HG03025 (cell line): ENCODE measurements at regions not wholly inside any gene's neighbourhood (a gene's known extent, or its start where the extent isn't known, plus 50 kb on each side); places are given as distances from the start of the nearest gene placed in this dataset.
"Not testable (repeated sequence)": the region's sequence is repeated elsewhere in the genome, so short reads cannot be mapped to it uniquely, and the experiment has no call there.

Experiments
- ATAC-seq: cut with Tn5 transposase; IDR thresholded peaks from one replicate; pipeline ENCODE4 v1.9.1; 2021; ENCODE audit warnings: mild to moderate bottlenecking, moderate library complexity; ENCODE audit not compliant: unreplicated experiment, low FRiP score

DNA sequence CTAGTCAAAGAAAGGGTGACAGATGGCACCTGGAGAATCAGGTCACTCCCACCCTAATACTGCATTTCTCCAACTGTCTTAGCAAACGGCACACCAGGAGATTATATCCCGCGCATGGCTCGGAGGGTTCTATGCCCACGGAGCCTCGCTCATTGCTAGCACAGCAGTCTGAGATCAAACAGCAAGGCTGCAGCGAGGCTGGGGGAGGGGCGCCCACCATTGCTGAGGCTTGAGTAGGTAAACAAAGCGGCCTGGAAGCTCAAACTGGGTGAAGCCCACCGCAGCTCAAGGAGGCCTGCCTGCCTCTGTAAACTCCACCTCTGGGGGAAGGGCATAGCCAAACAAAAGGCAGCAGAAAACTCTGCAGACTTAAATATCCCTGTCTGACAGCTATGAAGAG, 268.1 kb upstream of the GRM3 start:
- ATAC-seq = not testable (repeated sequence)

DNA sequence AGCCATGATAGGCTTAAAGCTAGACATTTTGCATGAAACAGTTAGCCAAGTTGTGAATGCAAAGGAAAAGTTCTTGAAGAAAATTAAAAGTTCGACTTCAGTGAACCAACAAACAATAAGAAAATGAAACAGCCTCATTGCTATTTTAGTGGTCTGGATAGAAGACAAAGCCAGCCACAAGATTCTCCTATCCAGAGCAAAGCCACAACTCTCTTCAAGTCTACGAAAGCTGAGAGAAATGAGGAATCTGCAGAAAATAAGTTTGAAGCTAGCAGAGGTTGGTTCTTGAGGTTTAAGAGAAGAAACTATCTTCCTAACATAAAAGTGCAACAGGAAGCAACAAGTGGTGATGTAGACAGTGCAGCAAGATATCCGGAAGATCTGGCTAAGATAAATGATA, 271.4 kb upstream of the GRM3 start:
- no peak for ATAC-seq

DNA sequence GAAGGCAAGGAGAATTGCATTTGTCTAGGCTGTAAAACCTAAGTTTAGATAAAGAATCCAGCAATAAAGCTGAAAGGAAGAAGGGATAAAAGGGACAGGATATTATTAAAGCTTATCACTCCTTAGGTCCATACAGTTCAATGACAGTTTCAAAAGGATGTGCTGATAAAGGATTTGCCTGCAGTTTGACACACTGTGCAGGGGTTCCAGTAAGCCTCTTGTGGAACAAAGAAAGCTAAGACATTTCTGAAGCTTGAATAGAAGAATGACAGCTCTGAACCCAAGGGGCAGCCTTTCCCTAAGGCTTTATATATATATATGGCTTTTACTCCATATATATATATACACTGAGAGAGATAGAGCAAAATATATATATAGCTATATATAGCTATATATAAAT, 276.8 kb upstream of the GRM3 start:
- ATAC-seq = no peak

DNA sequence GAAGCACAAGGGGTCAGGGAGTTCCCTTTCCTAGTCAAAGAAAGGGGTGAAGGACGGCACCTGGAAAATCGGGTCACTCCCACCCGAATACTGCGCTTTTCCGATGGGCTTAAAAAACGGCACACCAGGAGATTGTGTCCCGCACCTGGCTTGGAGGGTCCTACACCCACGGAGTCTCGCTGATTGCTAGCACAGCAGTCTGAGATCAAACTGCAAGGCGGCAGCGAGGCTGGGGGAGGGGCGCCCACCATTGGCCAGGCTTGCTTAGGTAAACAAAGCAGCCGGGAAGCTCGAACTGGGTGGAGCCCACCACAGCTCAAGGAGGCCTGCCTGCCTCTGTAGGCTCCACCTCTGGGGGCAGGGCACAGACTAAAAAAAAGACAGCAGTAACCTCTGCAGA, 303.3 kb upstream of the GRM3 start:
- not testable (repeated sequence) for ATAC-seq

DNA sequence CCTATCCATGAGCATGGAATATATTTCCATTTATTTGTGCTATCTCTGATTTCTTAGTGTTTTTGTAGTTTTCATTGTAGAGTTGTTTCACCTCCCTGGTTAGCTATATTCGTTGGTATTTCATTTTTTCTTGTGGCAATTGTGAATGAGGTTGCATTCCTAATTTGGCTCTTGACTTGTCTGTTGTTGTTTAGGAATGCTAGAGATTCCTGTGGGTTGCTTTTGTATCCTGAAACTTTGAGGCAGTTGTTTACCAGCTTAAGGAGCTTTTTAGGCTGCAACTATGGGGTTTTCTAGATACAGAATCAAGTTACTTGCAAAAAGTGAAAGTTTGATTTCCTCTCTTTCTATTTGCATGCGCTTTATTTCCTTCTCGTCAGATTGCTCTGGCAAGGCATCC, 304.7 kb upstream of the GRM3 start:
- no peak for ATAC-seq

DNA sequence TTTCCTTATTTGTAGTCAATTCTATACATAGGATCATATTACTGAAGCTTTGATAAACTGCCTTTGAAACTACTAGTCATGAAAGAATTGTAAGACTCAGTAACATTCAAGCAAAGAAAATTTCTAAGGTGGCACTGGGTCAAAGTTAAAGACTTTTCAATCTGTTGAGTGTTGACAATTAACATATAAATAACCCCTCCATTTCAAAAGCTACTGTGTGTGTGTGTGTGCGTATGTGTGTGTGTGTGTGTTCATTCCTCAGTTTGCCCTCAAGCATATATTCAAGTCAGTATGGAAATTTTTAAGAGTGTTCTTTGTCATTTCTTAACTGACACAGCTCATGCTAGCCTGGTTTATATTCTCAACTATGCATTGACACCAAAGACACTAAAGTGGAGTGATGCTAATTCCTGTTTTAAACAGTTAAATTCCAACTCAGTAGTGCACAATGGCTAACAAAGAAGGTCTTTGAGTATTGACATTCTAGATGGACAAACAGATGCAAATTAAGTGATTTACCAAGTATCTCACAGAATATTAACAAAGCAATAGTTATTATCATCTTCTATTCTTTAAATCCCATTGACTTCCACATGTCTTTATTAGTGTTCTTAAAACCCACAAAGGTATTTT, 314.8 kb upstream of the GRM3 start:
- ATAC-seq = no peak

DNA sequence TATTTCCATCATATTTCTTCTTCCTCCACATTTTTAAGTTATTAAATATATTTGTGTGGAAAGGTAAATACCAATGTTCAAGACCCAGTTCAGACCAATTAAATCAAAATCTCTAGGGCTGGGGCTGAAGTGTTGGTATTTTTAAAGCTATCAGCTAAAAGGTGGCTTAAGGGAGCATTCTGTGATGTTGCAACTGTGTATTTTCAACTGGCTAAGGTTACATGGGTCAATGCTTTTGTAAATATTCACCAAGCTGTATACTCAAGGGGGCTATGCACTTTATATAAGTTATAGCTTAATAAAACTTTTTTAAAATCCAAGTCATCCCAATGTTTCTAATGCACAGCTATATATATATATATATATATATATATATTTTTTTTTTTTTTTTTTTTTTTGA, 316.9 kb upstream of the GRM3 start:
- no peak for ATAC-seq

DNA sequence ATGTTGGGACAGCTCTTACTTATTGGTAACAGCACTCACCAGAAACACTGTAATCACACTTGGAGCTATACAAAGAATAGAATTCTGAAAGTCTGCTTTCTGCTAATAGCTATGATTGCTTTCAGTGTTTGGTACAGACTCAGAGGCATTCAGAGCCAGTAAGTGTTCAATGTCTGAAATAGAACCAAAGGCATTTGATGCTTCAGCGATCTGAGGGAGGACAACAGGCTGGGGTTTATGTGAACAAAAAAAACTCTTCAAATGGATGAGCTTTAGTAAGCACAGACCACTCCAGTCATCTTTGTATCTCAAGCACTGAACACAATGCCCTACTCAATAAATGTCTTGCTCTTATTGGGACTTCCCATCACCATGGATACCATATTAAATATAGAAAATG, 322.8 kb upstream of the GRM3 start:
- ATAC-seq = no peak

DNA sequence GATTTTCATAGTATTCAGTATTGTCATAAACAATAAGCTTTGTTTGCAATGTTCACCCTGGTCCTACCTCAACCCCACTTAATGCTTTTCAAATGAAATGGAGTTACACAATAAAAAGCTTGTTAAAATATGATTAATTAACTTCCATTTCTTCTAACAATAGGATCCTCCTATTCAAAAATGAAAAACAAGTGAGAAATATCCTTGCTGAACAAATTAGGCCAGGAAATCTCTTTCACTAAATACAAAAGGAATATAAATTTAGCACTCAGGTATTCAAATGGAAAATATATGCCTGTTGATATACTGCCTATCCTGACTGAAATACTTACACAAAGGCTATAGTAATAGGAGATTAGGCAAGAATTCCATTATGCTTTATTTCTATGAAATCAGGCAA, 323.4 kb upstream of the GRM3 start:
- ATAC-seq = no peak

DNA sequence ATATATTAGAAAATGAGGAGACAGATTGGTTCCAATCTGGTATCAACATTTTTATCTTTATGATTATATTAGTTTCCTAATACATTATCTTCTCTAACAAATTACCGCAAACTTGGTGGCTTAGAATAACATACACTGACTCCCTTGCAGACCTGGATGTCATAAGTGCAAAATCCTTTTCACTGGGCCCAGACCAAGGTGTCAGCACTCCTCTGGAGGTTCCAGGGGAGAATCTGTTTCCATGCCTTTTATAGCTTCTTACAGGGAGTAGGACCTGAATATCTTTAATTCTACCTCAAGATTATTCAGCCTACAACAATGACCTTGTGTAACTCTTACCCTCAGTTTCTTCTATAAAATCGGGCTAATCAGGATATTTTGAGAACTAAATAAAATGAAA, 329.9 kb upstream of the GRM3 start:
- ATAC-seq = no peak

DNA sequence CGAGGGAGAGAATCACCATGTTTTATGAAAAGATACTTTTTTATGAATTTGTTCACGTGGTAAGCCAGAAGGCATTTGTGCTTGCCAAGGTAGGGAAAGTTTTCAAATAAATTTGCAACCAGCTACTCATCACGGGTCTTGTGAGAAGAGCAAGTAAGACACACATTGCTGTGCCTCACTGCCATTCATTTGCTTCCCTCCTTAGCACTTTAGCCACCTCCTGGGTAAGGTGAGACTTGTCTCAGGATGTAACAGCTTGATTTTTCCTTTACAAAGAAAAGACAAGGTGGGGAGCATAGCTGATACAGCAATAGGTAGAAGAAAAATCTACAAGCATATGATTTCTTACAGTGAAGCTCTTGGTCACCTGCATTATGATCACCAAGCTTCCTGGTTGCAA, 342.4 kb upstream of the GRM3 start:
- no peak for ATAC-seq

DNA sequence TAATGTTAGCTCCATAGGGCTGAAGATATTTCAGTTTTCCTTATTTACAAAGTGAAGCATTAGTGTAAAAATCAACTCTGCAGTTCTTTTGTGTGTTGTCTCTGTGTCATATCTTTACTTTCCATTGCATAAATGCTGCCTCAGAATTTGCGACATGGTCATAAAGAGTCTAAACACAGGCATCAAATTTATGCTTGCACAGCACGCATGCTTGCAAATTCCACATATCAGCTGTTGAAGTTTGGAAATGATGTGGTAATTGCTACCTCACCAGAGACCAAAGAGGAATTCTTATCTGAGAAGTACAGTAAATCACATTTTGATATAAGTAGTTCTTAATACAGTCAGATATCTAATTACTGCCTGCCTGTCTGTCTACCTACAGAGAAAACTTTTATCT, 348.2 kb upstream of the GRM3 start:
- no peak for ATAC-seq

DNA sequence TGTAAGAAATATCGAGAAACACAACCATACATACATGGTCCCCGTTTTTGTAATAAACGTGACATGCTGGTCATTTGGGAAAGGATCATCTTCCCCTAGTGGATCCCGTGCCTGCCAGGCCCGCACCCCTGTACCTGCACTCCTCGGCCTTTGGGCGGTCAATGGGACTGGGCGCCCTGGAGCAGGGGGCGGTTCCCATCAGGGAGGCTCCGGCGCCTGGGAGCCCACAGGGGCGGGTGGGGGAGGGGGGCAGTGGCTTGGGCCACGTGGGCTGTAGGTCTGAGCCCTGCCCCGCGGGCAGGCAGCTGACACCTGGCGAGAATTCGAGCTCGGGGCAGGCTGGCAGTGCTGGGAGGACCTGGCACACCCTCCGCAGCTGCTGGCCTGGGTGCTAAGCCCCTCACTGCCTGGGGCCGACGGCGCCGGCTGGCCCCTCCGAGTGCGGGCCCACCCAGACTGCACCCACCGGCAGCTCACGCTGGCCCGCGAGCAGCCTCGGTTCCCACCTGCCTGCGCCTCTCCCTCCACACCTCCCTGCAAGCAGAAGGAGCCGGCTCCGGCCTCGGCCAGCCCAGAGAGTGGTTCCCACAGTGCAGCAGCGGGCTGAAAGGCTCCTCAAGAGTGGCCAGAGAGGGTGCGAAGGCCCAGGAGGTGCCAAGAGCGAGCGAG, 361.6 kb upstream of the GRM3 start:
- no peak for ATAC-seq

DNA sequence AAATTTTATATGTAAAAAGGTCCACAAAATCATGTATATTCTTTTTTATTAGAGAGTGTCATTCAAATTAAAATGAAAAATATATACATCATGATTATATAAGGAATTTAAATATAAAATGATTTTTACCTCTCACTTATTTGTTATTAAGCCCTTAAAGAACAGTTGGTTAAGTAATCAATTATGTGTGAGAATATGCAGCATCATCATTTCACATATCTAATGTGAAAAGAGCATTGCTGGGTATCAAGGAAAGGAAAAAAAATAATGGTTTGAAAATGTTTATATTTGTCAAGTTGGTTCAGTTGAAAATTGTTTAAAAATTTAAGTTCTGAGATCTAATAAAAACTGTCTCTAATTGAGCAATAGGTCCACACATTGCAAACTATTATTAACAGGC, 363.6 kb upstream of the GRM3 start:
- no peak for ATAC-seq

DNA sequence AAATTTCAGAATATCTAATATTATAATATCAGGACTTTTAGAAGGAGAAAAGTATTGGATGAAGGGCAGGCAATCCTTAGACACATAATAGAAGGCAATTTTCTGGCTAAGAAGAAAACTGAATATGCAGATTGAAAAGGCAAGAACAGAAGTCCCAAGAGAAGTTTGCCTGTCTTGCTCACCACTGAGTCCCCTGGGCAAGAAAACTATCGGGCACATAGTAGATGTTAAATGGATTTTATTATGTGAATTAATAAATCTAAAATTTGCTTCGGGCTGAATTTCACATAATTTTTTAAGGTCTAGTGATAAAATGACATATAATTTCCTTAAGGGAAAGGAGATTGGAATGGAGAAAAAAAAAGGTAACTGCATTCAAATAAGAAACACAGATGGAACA, 380.9 kb upstream of the GRM3 start:
- no peak for ATAC-seq

DNA sequence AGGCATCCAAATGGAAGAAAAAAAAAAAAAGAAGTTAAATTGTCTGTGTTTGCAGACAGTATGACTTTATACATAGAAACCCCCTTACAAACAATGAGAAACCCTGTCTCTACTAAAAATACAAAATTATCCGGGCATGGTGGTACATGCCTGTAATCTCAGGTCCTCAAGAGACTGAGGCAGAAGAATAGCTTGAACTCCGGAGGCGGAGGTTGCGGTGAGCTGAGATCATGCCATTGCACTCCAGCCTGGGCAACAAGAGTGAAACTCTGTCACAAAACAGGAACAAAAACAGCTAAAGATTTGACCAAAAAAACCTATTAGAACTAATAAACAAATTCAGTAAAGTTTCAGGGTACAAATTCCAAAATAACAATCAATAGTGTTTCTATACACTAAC, 385.8 kb upstream of the GRM3 start:
- no peak for ATAC-seq

DNA sequence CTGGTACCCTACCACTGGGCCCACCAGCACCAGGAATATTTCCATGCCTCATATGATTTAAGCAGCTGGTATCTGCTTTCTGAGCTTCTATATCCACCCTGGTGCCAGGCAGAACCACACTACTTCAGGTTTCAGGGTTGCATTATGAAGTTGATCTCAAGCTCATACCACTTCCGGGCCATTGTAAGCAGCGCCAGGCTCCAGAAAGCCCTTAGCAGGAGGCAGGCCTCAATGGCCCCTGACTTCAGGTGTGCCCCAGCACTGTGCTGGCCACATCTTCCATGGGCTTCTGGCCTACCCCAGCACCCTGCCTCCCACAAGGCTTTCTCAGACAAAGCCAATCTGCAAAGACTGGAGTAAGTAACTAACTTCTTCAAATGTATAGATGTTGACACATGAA, 391.3 kb upstream of the GRM3 start:
- ATAC-seq = no peak

DNA sequence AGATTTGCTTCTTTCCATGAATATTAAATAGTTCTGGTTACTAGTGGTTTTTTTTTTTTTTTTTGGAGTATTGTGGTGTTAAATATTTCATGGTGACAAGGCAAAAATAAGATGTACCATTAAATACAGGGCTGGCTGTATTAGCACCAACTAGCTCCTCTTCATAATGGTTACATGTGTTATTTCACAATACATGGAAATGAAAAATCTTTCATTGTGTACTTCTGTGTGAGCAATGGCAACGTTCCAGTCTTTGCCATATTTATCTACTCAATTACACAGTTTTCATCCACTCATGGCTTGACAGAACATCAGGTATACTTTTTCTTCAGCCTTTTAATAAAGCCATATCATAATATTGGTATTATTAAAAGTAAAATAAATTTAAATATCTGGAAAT, 394.7 kb upstream of the GRM3 start:
- ATAC-seq = no peak

DNA sequence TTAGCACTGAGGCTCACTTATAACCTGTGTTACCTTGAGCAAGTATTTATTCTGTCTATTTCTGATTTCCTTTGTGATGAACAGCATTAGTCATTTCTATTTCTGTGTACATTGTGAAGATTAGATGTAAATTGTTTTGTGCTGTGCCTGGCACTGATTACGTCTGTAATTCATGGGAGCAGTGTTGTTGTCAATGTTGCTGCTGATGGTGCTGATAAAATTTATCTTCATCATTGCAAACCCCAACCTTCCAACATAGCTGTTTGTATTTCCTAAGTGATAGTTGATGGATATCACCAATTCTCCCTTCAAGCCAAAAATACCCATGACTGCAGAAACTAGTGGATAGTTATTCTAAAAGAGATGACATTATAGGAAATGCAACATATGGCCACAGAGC, 400.5 kb upstream of the GRM3 start:
- ATAC-seq = no peak

DNA sequence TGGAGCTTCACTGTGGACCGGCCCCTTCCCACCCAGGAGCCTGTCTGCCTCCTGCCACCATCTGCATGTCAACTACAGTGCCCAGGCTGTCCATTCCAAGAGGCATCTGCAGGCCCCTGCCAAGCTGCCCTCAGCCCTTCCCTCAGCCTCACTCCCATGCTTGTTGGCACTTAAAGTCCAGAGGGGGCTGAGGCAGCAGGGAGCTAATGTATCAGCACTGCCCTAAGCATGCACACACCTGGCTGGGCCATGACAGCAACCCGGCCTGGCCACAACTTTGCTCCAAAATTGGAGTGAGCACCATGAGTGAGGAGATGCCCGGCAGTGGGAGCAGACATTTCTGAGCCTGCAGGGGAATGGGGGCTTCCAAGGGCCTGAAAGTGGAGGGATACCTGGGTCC, 417.5 kb upstream of the GRM3 start:
- ATAC-seq = no peak

DNA sequence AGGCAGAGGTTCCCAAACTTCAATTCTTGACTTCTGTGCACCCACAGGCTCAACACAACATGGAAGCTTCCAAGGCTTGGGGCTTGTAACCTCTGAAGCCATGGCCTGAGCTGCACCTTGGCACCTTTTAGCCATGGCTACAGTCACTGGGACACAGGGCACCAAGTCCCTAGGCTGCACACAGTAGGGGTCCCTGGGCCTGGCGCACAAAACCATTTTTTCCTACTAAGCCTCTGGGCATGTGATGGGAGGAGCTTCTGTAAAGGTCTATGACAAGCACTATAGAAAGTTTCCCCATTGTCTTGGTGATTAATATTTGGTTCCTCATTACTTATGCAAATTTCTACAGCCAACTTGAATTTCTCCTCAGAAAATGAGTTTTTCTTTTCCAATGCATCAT, 420.9 kb upstream of the GRM3 start:
- no peak for ATAC-seq

DNA sequence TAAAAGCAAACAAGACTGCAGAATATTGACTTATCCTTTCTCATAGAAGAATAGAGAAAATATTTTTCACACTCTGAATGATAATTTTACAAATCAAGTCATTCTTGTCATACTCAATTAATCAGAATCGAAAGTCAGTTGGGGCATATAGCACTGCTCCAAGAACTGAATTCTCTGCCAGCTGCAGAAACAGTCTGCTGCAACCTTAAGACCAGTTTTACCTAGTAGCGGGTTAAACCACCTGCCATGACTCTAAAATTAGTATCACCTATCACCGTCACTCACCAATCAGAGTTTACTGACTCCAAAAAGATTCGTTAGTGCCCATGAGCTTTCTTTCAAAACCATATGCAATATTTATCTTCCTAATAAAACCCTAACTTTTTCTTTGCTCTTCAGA, 429.0 kb upstream of the GRM3 start:
- ATAC-seq = no peak

DNA sequence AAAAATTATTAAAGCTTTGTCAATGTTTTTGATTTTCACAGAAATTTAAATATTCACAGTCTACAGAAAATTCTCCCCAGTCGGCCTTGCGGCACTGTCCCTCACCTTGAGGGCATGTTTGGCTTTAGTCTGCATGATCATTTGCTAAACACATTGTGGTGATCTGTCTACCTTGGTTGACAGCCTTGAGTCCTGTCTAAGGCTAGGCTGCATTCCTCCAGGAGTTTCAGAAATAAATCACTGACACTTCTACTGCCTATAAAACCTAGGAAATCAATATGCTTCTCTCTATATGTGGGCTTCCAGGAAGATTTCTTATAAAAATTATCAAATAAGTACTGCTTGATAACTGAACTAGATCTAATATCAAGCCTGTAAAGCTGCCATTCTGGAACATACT, 430.7 kb upstream of the GRM3 start:
- no peak for ATAC-seq
